GM12878 (cell line): ENCODE measurements at regions not wholly inside any gene's neighbourhood (a gene's known extent, or its start where the extent isn't known, plus 50 kb on each side); places are given as distances from the start of the nearest gene placed in this dataset.

Experiments used
- ATAC-seq: fragments of 200-7000 bp; cut with Tn5 transposase; 3 replicates; pipeline ENCODE4 v1.9.1; 2020; ENCODE audit warnings: mild to moderate bottlenecking, moderate library complexity
- BruUV-seq: library from RNA; stranded (reverse); fragments of 400-500 nt; replicated peaks from 2 replicates; lab custom pipeline; 2021; lab: Mats Ljungman, UMichigan
- CTCF ChIA-PET: fragments of 300-600 bp; sonication (Branson Sonifier 250); formaldehyde crosslinking; extraction: SDS; loops from one replicate; lab custom pipeline; 2021; ENCODE audit warnings: inconsistent platforms; lab: Yijun Ruan, JAX
- POLR2A ChIA-PET: fragments of 350-600 bp; formaldehyde crosslinking; extraction: SDS; loops from one replicate; lab custom pipeline; 2021; ENCODE audit warnings: inconsistent platforms; lab: Charles Lee
- RAD21 ChIA-PET: fragments of 300-600 bp; sonication (Branson Sonifier 250); formaldehyde crosslinking; loops from one replicate; lab custom pipeline; 2023; ENCODE audit warnings: antibody characterized with exemption; ENCODE audit not compliant: unreplicated experiment; lab: Charles Lee
- SMC1A ChIA-PET: fragments of 300-600 bp; sonication (Branson Sonifier 250); formaldehyde crosslinking; loops from one replicate; lab custom pipeline; 2023; ENCODE audit not compliant: unreplicated experiment, uncharacterized antibody; lab: Charles Lee
- DNase-seq: peaks from one replicate; pipeline ENCODE4 v3.0.0-alpha.2; 2011; ENCODE audit warnings: low read depth, low spot score
- FAIRE-seq: peaks from 3 replicates; lab custom pipeline; 2011; peaks lifted over from hg19 to GRCh38; lab: Jason Lieb, UNC
- H2AFZ ChIP-seq: 2 replicates; pipeline ENCODE4 v1.6.0; 2011; ENCODE audit warnings: low read depth, low read length, control low read depth; ENCODE audit not compliant: control insufficient read depth
- H3K27ac ChIP-seq: 2 replicates; pipeline ENCODE4 v1.5.1; 2011; ENCODE audit warnings: control low read depth; ENCODE audit not compliant: control insufficient read depth, insufficient read depth
- H3K27me3 ChIP-seq, 2 experiments: replicated peaks in 1 of 2; 2 replicates each; pipeline versions ENCODE4 v1.6.0 to v1.6.1; 2011; ENCODE audit warnings: low read length in 1 of 2; ENCODE audit not compliant: control insufficient read depth in 2 of 2, insufficient read depth in 2 of 2
- H3K36me3 ChIP-seq, 2 experiments: 2 replicates each; pipeline ENCODE4 v1.5.1; 2011; ENCODE audit warnings: low read length in 1 of 2; ENCODE audit not compliant: control insufficient read depth in 2 of 2, insufficient read depth in 2 of 2
- H3K4me1 ChIP-seq: 2 replicates; pipeline ENCODE4 v1.6.1; 2011; ENCODE audit warnings: mild to moderate bottlenecking, low read length, moderate library complexity, mixed read lengths; ENCODE audit not compliant: control insufficient read depth, insufficient read depth
- H3K4me2 ChIP-seq: 2 replicates; pipeline ENCODE4 v1.6.0; 2011; ENCODE audit warnings: control low read depth; ENCODE audit not compliant: control insufficient read depth, insufficient read depth
- H3K4me3 ChIP-seq: fragments of 200-600 bp; sonication (generic); 2 replicates; pipeline ENCODE4 v1.5.1; 2016
- H3K79me2 ChIP-seq: 2 replicates; pipeline ENCODE4 v1.6.0; 2011; ENCODE audit warnings: low read length; ENCODE audit not compliant: control insufficient read depth, insufficient read depth
- H3K9ac ChIP-seq: 2 replicates; pipeline ENCODE4 v1.8.0; 2011; ENCODE audit warnings: low read length, control low read depth, mixed read lengths; ENCODE audit not compliant: control insufficient read depth, insufficient read depth
- H3K9me3 ChIP-seq: replicated peaks from 3 replicates; pipeline ENCODE4 v1.5.1; 2011; ENCODE audit warnings: mild to moderate bottlenecking, low read length; ENCODE audit not compliant: control insufficient read depth, insufficient read depth
- H4K20me1 ChIP-seq: 2 replicates; pipeline ENCODE4 v1.6.0; 2011; ENCODE audit not compliant: control insufficient read depth, insufficient read depth
- BACH1 ChIP-seq: fragments of 450-650 bp; IDR thresholded peaks from 2 replicates; pipeline ENCODE4 v1.6.1; 2017; ENCODE audit warnings: mild to moderate bottlenecking, borderline replicate concordance
- CBFB ChIP-seq: IDR thresholded peaks from 2 replicates; pipeline ENCODE4 v1.6.1; 2016; ENCODE audit warnings: antibody characterized with exemption, low read depth
- CBX3 ChIP-seq: fragments of 200-600 bp; sonication (generic); IDR thresholded peaks from 2 replicates; pipeline ENCODE4 v1.6.1; 2016; ENCODE audit warnings: low read depth, borderline replicate concordance
- CEBPB ChIP-seq, 2 experiments: fragments of 150-350 bp in 1 of 2; IDR thresholded peaks; 2 replicates each; pipeline ENCODE4 v1.6.1; 2012 to 2014; ENCODE audit warnings: low read depth in 2 of 2, low read length in 2 of 2, borderline replicate concordance in 1 of 2, inconsistent platforms in 1 of 2
- EGR1 ChIP-seq, 2 experiments: IDR thresholded peaks; 1 replicate in 1 of 2; 2 replicates in 1 of 2; pipeline ENCODE4 v1.6.1; 2011 to 2012; ENCODE audit warnings: low read depth in 2 of 2, low read length in 2 of 2, borderline replicate concordance in 1 of 2, mild to moderate bottlenecking in 1 of 2, moderate library complexity in 1 of 2
- TCF3 ChIP-seq: IDR thresholded peaks from 2 replicates; pipeline ENCODE4 v1.6.1; 2012; ENCODE audit warnings: low read depth, mild to moderate bottlenecking, low read length, borderline replicate concordance; ENCODE audit not compliant: insufficient read depth
- WGBS: methylation state at CpG from one replicate; pipeline ENCODE4 v1.1.6; 2016; ENCODE audit warnings: low lambda C conversion rate; ENCODE audit not compliant: insufficient replicate concordance, insufficient coverage; ENCODE audit errors: missing lambda C conversion rate; 5-methylcytosine and 5-hydroxymethylcytosine counted together
- in situ Hi-C: fragments of 300-500 bp; cut with MboI; formaldehyde crosslinking; loops from 9 replicates; pipeline ENCODE4 v1.14.3; 2018; ENCODE audit warnings: mixed read lengths
- intact Hi-C: fragments of 100-400 bp; cut with micrococcal nuclease; formaldehyde crosslinking; loops from one replicate; pipeline ENCODE4 v1.14.2; 2022; ENCODE audit not compliant: unreplicated experiment
- TF ChIP-seq, protein P1 (sequence below): IDR thresholded peaks from 2 replicates; pipeline ENCODE4 v1.6.1; 2012; ENCODE audit warnings: low read depth, low read length, improper control_type of control experiment
- TF ChIP-seq, protein P2 (sequence below): fragments of 150-350 bp; IDR thresholded peaks from 2 replicates; pipeline ENCODE4 v1.6.1; 2016; ENCODE audit warnings: low read depth, low read length
- TF ChIP-seq, protein P3 (sequence below): fragments of 450-650 bp; IDR thresholded peaks from 2 replicates; pipeline ENCODE4 v1.6.1; 2017; ENCODE audit warnings: borderline replicate concordance

DNA sequence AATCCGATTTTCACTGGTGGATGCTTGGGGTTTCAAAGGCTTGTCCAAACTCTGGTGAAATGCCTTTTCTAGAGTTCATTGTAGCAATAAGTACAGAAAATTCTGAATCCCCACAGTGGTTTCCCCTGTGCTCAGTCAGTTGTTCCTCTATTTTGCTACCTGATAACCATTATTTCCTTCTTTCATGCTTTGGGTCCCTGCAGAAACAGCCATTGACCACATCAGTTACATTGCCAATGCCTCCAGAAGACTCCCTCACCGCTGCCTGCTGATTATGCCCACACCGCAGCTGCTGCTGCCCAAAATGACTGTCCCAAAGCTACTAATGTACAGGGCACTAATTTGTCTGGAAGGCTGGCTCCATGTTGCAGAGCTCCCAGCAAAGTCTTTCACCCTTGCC lies 517.3 kb downstream of the KLF12 start:
- no peak overlapping the region for H3K27ac ChIP-seq
- intact Hi-C loops = no loop called here
- TF ChIP-seq CEBPB (IDR thresholded peaks at IDR 0.05; ENCODE audit: borderline replicate concordance in 1 of 2, low read depth in 2 of 2, low read length in 2 of 2) = no peak
- TF ChIP-seq, protein P1, sequence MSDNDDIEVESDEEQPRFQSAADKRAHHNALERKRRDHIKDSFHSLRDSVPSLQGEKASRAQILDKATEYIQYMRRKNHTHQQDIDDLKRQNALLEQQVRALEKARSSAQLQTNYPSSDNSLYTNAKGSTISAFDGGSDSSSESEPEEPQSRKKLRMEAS = no peak
- TF ChIP-seq, all 136 proteins: peak for 0
- Histone ChIP-seq H4K20me1 (no peaks in the 10 kb centered on the region), H3K4me1 (no peaks in the 10 kb centered on the region), H3K9me3 (no peaks in the 10 kb centered on the region), H2AFZ (no peak overlapping the region), H3K9ac (no peak overlapping the region), H3K27me3 (peaks cover 0 to 2% of the 10 kb centered on the region in 2 experiments; a peak in 2 of 4 replicates), H3K79me2 (no peaks in the 10 kb centered on the region), H3K4me3 (no peak overlapping the region), H3K4me2 (no peak overlapping the region), H3K36me3 (no peaks in the 10 kb centered on the region)
- DNase-seq (no peak), ATAC-seq (no peak), FAIRE-seq (no peak)
- 17% methylated on average over 3 of the region's 3 CpGs for WGBS
- no TSS peak for BruUV-seq
- POLR2A ChIA-PET = no interaction called here
- RAD21 ChIA-PET = no interaction called here
- in situ Hi-C loops = no loop called here
- SMC1A ChIA-PET = no interaction called here
- CTCF ChIA-PET = no interaction called here

DNA sequence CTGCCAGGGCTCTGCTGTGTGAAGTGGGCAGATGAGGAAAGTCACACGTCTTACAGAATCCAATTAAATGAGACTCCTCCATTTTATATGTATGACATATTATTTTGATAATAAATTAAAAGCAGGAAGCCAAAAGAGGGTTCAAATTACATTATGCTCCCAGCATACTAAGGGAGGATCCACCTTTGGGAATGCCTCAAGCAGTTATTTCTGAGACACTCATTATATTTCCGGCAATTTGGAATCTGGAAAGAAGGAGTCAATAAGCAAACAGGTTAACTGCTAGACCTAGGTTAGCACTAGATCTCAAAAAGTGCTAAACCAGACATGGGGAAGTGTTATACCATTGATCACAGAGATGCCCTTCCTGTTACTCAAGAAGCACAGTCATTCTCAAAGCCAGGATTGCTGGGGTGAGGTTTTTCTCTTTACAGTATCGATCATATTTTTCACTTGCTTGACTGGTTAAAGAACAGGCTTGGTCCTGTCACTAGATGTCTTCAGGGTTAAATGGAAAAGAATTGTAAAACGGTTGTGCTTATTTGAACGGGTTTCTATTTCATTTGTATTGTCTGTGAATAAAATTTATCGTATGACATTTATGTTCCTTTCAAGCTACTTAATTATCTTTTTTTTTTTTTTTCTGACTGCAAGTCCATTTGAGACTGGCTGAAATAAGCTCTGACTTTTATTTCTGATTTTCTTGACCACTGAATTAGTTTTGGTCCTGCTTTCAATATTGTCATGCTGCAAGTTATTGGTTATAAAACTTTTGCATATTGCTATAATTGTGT lies 523.2 kb downstream of the KLF12 start:
- CTCF ChIA-PET = no interaction called here
- RAD21 ChIA-PET = interaction anchor here (0.7 kb wide), 1 partner anchor 421 kb away, joined by 3 read pairs; no protein-coding TSS in a partner anchor
- H2AFZ ChIP-seq = no peak overlapping the region
- H3K79me2 ChIP-seq = no peaks in the 10 kb centered on the region
- ATAC-seq = no peak; the same call in 2 of the 3 replicates
- H4K20me1 ChIP-seq = no peaks in the 10 kb centered on the region
- in situ Hi-C loops (no loop called here), intact Hi-C loops (no loop called here)
- H3K27ac ChIP-seq = no peak overlapping the region
- WGBS = 26% methylated on average over 6 of the region's 6 CpGs
- no peak overlapping the region for H3K4me2 ChIP-seq
- DNase-seq = no peak
- H3K36me3 ChIP-seq = no peaks in the 10 kb centered on the region
- no peak for TF ChIP-seq CBFB
- TF ChIP-seq BACH1 = no peak
- no peak for TF ChIP-seq CBX3
- TF ChIP-seq, protein P2, sequence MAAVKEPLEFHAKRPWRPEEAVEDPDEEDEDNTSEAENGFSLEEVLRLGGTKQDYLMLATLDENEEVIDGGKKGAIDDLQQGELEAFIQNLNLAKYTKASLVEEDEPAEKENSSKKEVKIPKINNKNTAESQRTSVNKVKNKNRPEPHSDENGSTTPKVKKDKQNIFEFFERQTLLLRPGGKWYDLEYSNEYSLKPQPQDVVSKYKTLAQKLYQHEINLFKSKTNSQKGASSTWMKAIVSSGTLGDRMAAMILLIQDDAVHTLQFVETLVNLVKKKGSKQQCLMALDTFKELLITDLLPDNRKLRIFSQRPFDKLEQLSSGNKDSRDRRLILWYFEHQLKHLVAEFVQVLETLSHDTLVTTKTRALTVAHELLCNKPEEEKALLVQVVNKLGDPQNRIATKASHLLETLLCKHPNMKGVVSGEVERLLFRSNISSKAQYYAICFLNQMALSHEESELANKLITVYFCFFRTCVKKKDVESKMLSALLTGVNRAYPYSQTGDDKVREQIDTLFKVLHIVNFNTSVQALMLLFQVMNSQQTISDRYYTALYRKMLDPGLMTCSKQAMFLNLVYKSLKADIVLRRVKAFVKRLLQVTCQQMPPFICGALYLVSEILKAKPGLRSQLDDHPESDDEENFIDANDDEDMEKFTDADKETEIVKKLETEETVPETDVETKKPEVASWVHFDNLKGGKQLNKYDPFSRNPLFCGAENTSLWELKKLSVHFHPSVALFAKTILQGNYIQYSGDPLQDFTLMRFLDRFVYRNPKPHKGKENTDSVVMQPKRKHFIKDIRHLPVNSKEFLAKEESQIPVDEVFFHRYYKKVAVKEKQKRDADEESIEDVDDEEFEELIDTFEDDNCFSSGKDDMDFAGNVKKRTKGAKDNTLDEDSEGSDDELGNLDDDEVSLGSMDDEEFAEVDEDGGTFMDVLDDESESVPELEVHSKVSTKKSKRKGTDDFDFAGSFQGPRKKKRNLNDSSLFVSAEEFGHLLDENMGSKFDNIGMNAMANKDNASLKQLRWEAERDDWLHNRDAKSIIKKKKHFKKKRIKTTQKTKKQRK = no peak
- TF ChIP-seq EGR1 (IDR thresholded peaks at IDR 0.05; ENCODE audit: borderline replicate concordance in 1 of 2, low read depth in 2 of 2, low read length in 2 of 2) = no peak
- no peak for TF ChIP-seq TCF3
- TF ChIP-seq, protein P3, sequence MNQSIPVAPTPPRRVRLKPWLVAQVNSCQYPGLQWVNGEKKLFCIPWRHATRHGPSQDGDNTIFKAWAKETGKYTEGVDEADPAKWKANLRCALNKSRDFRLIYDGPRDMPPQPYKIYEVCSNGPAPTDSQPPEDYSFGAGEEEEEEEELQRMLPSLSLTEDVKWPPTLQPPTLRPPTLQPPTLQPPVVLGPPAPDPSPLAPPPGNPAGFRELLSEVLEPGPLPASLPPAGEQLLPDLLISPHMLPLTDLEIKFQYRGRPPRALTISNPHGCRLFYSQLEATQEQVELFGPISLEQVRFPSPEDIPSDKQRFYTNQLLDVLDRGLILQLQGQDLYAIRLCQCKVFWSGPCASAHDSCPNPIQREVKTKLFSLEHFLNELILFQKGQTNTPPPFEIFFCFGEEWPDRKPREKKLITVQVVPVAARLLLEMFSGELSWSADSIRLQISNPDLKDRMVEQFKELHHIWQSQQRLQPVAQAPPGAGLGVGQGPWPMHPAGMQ = no peak
- no peak overlapping the region for H3K9ac ChIP-seq
- no TSS peak for BruUV-seq
- no peaks in the 10 kb centered on the region for H3K4me1 ChIP-seq
- no peaks in the 10 kb centered on the region; a peak in 1 of 4 replicates for H3K27me3 ChIP-seq
- FAIRE-seq = no peak
- SMC1A ChIA-PET = interaction anchor here (0.6 kb wide), 1 partner anchor 1000 kb away, joined by 3 read pairs; no protein-coding TSS in a partner anchor
- H3K4me3 ChIP-seq = no peak overlapping the region
- no peaks in the 10 kb centered on the region for H3K9me3 ChIP-seq
- POLR2A ChIA-PET = no interaction called here
